ENCODE measurements at regions not wholly inside any gene's neighbourhood (a gene's known extent, or its start where the extent isn't known, plus 50 kb on each side); places are given as distances from the start of the nearest gene placed in this dataset.

DNA sequence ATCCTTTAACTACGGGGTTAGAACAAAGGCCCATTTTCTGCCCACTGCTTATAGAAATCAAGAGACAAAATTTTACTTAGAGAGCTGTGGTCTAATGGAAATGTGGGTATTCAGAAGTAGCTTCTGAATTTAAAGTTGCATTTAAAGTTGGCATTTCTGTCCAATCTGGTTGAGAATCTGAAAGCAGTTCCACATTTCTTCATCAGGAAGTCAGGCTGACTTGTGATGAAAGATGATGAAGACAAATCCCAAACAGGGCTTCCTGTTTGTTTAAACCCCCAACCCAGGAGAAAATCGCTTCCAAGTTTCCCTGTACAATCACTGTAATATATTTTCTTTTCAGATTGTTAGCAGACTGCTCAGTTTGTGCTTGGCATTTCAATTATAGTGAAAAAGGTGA lies 345.3 kb downstream of the SPRY1 start:
- Histone ChIP-seq H3K27ac (ENCODE audit: insufficient read depth, low read length) (no peak overlapping the region), H3K27me3 (ENCODE audit: control insufficient read depth, insufficient read depth, low read length) (no peaks in the 10 kb centered on the region), H3K9ac (ENCODE audit: insufficient read depth, low read length) (no peak overlapping the region), H3K9me3 (ENCODE audit: control insufficient read depth, insufficient read depth, low read depth, low read length) (no peaks in the 10 kb centered on the region), H4K20me1 (ENCODE audit: control insufficient read depth, extremely low read depth, insufficient read depth, low read length) (no peaks in the 10 kb centered on the region), H3K4me3 (replicated peaks in 1 of 4; ENCODE audit: control extremely low read depth in 1 of 4, insufficient read depth in 1 of 4, low read depth in 3 of 4, low read length in 4 of 4) (no peak overlapping the region), H3K36me3 (ENCODE audit: control insufficient read depth, insufficient read depth, low read length) (no peaks in the 10 kb centered on the region), H3K4me2 (ENCODE audit: extremely low read depth, insufficient read depth, low read length) (peak overlapping the region; percentile 18), H3K79me2 (ENCODE audit: control insufficient read depth, insufficient read depth, low read length) (no peaks in the 10 kb centered on the region), H3K4me1 (ENCODE audit: control insufficient read depth, extremely low read depth, insufficient read depth, low read length) (no peaks in the 10 kb centered on the region), H2AFZ (ENCODE audit: low read length) (peak overlapping the region; percentile 63)
- TF ChIP-seq, protein P1, sequence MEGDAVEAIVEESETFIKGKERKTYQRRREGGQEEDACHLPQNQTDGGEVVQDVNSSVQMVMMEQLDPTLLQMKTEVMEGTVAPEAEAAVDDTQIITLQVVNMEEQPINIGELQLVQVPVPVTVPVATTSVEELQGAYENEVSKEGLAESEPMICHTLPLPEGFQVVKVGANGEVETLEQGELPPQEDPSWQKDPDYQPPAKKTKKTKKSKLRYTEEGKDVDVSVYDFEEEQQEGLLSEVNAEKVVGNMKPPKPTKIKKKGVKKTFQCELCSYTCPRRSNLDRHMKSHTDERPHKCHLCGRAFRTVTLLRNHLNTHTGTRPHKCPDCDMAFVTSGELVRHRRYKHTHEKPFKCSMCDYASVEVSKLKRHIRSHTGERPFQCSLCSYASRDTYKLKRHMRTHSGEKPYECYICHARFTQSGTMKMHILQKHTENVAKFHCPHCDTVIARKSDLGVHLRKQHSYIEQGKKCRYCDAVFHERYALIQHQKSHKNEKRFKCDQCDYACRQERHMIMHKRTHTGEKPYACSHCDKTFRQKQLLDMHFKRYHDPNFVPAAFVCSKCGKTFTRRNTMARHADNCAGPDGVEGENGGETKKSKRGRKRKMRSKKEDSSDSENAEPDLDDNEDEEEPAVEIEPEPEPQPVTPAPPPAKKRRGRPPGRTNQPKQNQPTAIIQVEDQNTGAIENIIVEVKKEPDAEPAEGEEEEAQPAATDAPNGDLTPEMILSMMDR (conservative IDR thresholded peaks at IDR 0.05 in 1 of 2, IDR thresholded peaks at IDR 0.05 in 1 of 2; ENCODE audit: low read depth in 1 of 2, low read length in 2 of 2), result no peak
- DNase-seq (ENCODE audit: low read depth in 2 of 2), result peak; percentile 7 to 35

DNA sequence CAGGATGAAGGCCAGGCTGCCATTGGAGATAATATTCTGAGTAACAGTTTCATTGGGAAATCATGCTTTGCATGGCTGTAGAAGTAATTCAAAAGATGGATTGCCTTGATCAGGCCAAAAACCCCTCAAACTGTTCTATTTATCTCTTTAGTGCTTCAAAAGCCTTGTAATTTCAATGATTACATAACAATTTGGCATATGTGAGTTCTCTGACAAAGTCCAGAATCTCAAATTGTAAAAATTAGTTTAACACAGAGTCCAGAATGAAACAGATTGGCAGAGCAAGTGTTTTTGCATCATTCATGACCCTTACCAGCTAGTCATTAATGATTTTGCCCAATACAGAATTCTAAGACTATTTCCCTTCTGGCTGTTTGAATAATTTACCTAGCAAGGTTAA lies 347.3 kb downstream of the SPRY1 start:
- TF ChIP-seq, protein P1 (conservative IDR thresholded peaks at IDR 0.05 in 1 of 2, IDR thresholded peaks at IDR 0.05 in 1 of 2; ENCODE audit: low read depth in 1 of 2, low read length in 2 of 2), result no peak
- TF ChIP-seq EZH2 (IDR thresholded peaks at IDR 0.05; ENCODE audit: low read length, missing control alignments), result no peak

DNA sequence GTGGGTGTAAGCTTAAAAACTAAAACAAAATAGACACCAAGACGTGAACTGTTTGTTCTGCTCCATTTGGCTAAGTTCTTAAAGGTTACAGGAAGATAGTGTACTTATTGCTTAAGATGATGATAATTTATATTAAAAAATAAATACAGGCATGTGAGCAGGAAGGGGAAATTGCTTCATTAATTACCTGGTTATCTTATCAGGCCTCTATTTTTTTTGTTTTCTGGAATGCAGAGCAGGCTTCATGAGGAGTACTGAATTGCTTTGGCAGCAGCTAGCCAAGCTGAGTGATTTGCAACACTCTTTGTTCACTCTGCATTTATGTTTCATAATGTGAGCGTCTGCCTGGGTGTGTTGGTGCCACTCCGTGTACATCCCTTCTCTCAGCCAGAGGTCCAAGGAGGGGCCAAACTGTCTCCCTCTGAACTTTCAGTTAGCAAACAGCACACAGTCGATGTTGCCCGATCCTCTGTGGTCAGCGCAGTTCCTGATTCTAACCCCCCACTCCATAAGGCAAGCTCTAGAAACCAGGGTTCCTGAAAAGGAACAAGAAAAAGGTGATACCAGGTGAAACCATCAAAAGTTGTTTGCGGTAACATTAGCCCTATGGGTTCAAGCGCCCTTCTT lies 348.2 kb downstream of the SPRY1 start:
- H3K9ac ChIP-seq (ENCODE audit: insufficient read depth, low read length), result no peak overlapping the region
- H3K4me1 ChIP-seq (ENCODE audit: control insufficient read depth, extremely low read depth, insufficient read depth, low read length), result no peaks in the 10 kb centered on the region
- H3K27ac ChIP-seq (ENCODE audit: insufficient read depth, low read length), result no peak overlapping the region
- TF ChIP-seq EZH2 (IDR thresholded peaks at IDR 0.05; ENCODE audit: low read length, missing control alignments), result no peak
- TF ChIP-seq, protein P1 (conservative IDR thresholded peaks at IDR 0.05 in 1 of 2, IDR thresholded peaks at IDR 0.05 in 1 of 2; ENCODE audit: low read depth in 1 of 2, low read length in 2 of 2), result no peak
- H4K20me1 ChIP-seq (ENCODE audit: control insufficient read depth, extremely low read depth, insufficient read depth, low read length), result no peaks in the 10 kb centered on the region
- H3K79me2 ChIP-seq (ENCODE audit: control insufficient read depth, insufficient read depth, low read length), result no peaks in the 10 kb centered on the region
- peak overlapping the region in 1 of 4 experiments; percentile 1 for H3K4me3 ChIP-seq (replicated peaks in 1 of 4; ENCODE audit: control extremely low read depth in 1 of 4, insufficient read depth in 1 of 4, low read depth in 3 of 4, low read length in 4 of 4)
- DNase-seq (ENCODE audit: low read depth in 2 of 2), result peak; percentile 33 to 53
- H2AFZ ChIP-seq (ENCODE audit: low read length), result peak overlapping the region; percentile 54
- no peaks in the 10 kb centered on the region for H3K27me3 ChIP-seq (ENCODE audit: control insufficient read depth, insufficient read depth, low read length)
- H3K9me3 ChIP-seq (ENCODE audit: control insufficient read depth, insufficient read depth, low read depth, low read length), result no peaks in the 10 kb centered on the region
- peak overlapping the region; percentile 41 for H3K4me2 ChIP-seq (ENCODE audit: extremely low read depth, insufficient read depth, low read length)
- H3K36me3 ChIP-seq (ENCODE audit: control insufficient read depth, insufficient read depth, low read length), result no peaks in the 10 kb centered on the region

More for the DNA sequence above, 347.3 kb downstream of the SPRY1 start:
- H3K27ac ChIP-seq (ENCODE audit: insufficient read depth, low read length), result no peak overlapping the region
- no peaks in the 10 kb centered on the region for H4K20me1 ChIP-seq (ENCODE audit: control insufficient read depth, extremely low read depth, insufficient read depth, low read length)
- H3K9me3 ChIP-seq (ENCODE audit: control insufficient read depth, insufficient read depth, low read depth, low read length), result no peaks in the 10 kb centered on the region
- H3K4me2 ChIP-seq (ENCODE audit: extremely low read depth, insufficient read depth, low read length), result no peak overlapping the region
- H2AFZ ChIP-seq (ENCODE audit: low read length), result no peak overlapping the region
- H3K9ac ChIP-seq (ENCODE audit: insufficient read depth, low read length), result no peak overlapping the region
- H3K36me3 ChIP-seq (ENCODE audit: control insufficient read depth, insufficient read depth, low read length), result no peaks in the 10 kb centered on the region
- no peaks in the 10 kb centered on the region for H3K79me2 ChIP-seq (ENCODE audit: control insufficient read depth, insufficient read depth, low read length)
- DNase-seq (ENCODE audit: low read depth in 2 of 2), result no peak
- H3K4me1 ChIP-seq (ENCODE audit: control insufficient read depth, extremely low read depth, insufficient read depth, low read length), result no peaks in the 10 kb centered on the region
- no peak overlapping the region for H3K4me3 ChIP-seq (replicated peaks in 1 of 4; ENCODE audit: control extremely low read depth in 1 of 4, insufficient read depth in 1 of 4, low read depth in 3 of 4, low read length in 4 of 4)
- H3K27me3 ChIP-seq (ENCODE audit: control insufficient read depth, insufficient read depth, low read length), result no peaks in the 10 kb centered on the region

Measured in fibroblast of lung (primary cell).